HEK293T (cell line): ENCODE measurements at regions not wholly inside any gene's neighbourhood (a gene's known extent, or its start where the extent isn't known, plus 50 kb on each side); places are given as distances from the start of the nearest gene placed in this dataset.

Experiments used
- CTCF ChIA-PET: fragments of 350-600 bp; formaldehyde crosslinking; extraction: SDS; loops from one replicate; lab custom pipeline; 2021; ENCODE audit warnings: antibody characterized with exemption, inconsistent platforms; lab: Yijun Ruan, JAX
- POLR2A ChIA-PET: fragments of 350-600 bp; formaldehyde crosslinking; extraction: SDS; loops from one replicate; lab custom pipeline; 2020; ENCODE audit warnings: antibody characterized with exemption, inconsistent platforms; lab: Yijun Ruan, JAX
- DNase-seq: peaks from one replicate; pipeline ENCODE4 v3.0.0; 2012; ENCODE audit warnings: mixed read lengths; ENCODE audit errors: extremely low spot score
- ARNT ChIP-seq: fragments of 450-650 bp; IDR thresholded peaks from 2 replicates; pipeline ENCODE4 v1.6.1; 2017; ENCODE audit warnings: mild to moderate bottlenecking
- BHLHE40 ChIP-seq: fragments of 450-650 bp; IDR thresholded peaks from 2 replicates; pipeline ENCODE4 v1.6.1; 2016; ENCODE audit warnings: mild to moderate bottlenecking, moderate library complexity, borderline replicate concordance
- CTBP1 ChIP-seq: fragments of 450-650 bp; IDR thresholded peaks from 2 replicates; pipeline ENCODE4 v1.6.1; 2016; ENCODE audit warnings: borderline replicate concordance
- ELF4 ChIP-seq: fragments of 450-650 bp; IDR thresholded peaks from 2 replicates; pipeline ENCODE4 v1.6.1; 2017; ENCODE audit warnings: antibody characterized with exemption
- FOXA1 ChIP-seq: fragments of 450-650 bp; IDR thresholded peaks from 2 replicates; pipeline ENCODE4 v1.6.1; 2016; ENCODE audit warnings: mild to moderate bottlenecking
- FOXK2 ChIP-seq: fragments of 450-650 bp; IDR thresholded peaks from 2 replicates; pipeline ENCODE4 v1.6.1; 2016; ENCODE audit warnings: mild to moderate bottlenecking
- FOXM1 ChIP-seq: fragments of 450-650 bp; IDR thresholded peaks from 2 replicates; pipeline ENCODE4 v1.6.1; 2017; ENCODE audit warnings: mild to moderate bottlenecking, borderline replicate concordance
- HDGF ChIP-seq: fragments of 450-650 bp; IDR thresholded peaks from 2 replicates; pipeline ENCODE4 v1.6.1; 2017; ENCODE audit warnings: antibody characterized with exemption, borderline replicate concordance
- L3MBTL2 ChIP-seq: fragments of 450-650 bp; conservative IDR thresholded peaks from 2 replicates; pipeline ENCODE4 v1.6.1; 2016; ENCODE audit warnings: mild to moderate bottlenecking
- LEF1 ChIP-seq: fragments of 450-650 bp; IDR thresholded peaks from 2 replicates; pipeline ENCODE4 v1.6.1; 2017; ENCODE audit warnings: mild to moderate bottlenecking, borderline replicate concordance
- NFRKB ChIP-seq: fragments of 450-650 bp; IDR thresholded peaks from 2 replicates; pipeline ENCODE4 v1.6.1; 2016; ENCODE audit warnings: mild to moderate bottlenecking, moderate library complexity
- SP1 ChIP-seq: fragments of 450-650 bp; IDR thresholded peaks from 2 replicates; pipeline ENCODE4 v1.6.1; 2017
- SUZ12 ChIP-seq: fragments of 450-650 bp; IDR thresholded peaks from 2 replicates; pipeline ENCODE4 v1.6.1; 2016; ENCODE audit warnings: mild to moderate bottlenecking
- TARDBP ChIP-seq: fragments of 450-650 bp; IDR thresholded peaks from 2 replicates; pipeline ENCODE4 v1.6.1; 2016
- ZNF384 ChIP-seq: fragments of 450-650 bp; IDR thresholded peaks from 2 replicates; pipeline ENCODE4 v1.6.1; 2016
- TF ChIP-seq, protein P1 (sequence below): fragments of 450-650 bp; IDR thresholded peaks from 2 replicates; pipeline ENCODE4 v1.6.1; 2016

DNA sequence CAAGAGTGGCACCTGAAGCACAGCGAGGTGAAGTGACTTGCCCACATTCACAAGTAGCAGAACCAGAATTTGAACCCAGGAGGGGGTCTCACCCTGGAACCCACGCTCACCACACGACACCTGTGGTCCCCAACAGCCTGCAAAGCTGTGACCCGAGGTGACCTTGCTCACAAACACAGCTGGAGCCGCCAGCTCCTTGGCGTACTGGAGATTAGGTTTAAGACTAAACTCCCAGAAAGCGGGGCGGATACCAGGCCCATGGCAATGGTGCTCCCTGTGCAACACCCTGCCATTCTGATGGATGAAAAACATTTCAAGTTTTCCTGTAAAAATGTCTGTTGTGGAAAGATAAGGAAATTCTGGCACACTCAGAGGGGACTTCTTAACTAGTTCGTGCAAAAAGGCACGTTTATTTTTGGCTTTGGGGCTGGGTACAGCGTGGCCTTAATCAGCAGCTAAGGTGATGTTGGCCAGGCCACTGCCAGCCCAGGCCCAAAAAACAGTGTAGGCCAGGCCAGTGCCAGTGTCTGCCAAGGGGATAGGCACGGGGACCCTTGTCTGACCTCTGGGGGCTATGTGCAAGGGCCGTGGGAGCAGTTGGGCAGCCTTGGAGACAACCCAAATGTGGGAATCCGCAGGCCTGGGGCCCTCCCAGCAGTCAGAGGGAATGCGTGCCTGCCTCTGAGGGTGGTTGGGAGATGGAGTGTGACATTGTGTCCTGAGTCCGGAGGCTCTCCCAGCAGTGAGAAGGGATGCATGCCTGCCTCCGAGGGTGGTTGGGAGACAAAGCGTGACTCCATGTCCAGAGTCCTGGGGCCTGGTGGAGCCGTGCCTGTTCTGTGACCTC lies 185.0 kb upstream of the HS6ST1 start:
- ChIA-PET CTCF (no interaction called here), POLR2A (no interaction called here)
- DNase-seq, result no peak
- TF ChIP-seq SUZ12 (no peak), ZNF384 (no peak), NFRKB (no peak), ELF4 (no peak), CTBP1 (no peak), BHLHE40 (no peak), L3MBTL2 (no peak), FOXK2 (no peak), SP1 (no peak), ARNT (no peak), FOXA1 (no peak), HDGF (no peak), TARDBP (no peak), LEF1 (no peak), FOXM1 (no peak)
- TF ChIP-seq, protein P1, sequence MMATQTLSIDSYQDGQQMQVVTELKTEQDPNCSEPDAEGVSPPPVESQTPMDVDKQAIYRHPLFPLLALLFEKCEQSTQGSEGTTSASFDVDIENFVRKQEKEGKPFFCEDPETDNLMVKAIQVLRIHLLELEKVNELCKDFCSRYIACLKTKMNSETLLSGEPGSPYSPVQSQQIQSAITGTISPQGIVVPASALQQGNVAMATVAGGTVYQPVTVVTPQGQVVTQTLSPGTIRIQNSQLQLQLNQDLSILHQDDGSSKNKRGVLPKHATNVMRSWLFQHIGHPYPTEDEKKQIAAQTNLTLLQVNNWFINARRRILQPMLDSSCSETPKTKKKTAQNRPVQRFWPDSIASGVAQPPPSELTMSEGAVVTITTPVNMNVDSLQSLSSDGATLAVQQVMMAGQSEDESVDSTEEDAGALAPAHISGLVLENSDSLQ, result no peak

DNA sequence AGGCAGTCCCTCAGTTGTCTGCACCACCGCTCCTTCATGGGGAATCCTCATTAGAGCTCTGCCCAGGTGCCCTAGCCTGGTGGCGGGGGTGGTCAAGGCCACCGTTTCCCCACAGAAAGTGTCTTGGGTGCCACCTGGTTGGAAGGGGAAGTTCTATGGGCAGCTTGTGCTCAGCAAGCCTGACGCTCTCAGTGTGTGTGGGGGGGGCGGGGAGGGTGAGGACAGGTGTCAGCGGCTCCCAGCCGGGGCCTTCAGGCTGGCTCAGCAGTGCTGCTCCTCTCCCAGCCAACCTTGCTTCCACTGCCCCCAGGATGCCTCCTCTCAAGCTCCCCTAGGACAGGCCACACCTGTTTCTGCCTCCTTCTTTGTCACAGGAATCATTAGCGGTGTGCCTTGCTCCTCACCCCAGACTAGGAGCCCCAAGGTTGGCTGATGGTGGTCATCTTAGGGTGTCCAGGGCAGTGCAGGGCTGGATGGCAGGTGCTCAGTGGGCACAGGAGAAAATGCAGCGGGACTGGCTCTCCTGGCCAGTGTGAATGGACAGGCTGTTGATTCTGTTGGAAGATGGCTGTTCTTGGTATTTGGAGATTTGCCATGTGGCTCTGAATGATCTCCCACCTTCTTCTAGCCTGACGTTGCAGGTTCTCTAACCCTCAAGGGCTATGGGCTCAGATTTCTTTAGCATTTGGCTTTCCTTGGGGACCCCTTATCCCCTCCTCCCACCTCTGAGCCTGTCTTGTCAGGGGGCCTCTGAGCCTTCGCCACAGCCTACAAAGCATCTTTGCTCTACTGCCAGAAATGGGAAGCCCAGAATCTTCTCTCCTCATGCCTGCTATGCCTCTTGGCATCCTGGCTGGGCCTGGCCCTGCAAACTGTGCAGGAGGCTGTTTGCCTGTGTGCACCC lies 185.8 kb upstream of the HS6ST1 start:
- TF ChIP-seq, protein P1, result no peak
- TF ChIP-seq TARDBP (no peak), SP1 (no peak)
- no peak for DNase-seq
- ChIA-PET POLR2A (no interaction called here), CTCF (no interaction called here)

DNA sequence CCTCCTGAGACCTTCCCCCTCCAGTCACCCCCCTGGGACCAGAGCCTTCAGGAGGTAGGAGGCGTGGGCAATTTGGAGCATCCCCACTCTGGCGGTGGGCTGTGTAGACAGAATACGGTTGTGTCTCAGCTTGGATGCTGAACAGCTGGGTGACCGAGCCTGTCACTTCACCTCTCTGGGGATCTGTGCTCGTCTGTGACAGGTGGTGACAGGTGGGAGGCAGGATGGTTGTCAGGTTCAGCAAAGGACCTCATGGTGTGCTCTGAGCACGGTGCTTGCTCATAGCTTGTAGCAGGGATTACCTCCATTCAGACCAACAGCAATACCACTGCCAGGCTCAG lies 186.5 kb upstream of the HS6ST1 start:
- DNase-seq, result no peak
- ChIA-PET POLR2A (no interaction called here), CTCF (no interaction called here)

DNA sequence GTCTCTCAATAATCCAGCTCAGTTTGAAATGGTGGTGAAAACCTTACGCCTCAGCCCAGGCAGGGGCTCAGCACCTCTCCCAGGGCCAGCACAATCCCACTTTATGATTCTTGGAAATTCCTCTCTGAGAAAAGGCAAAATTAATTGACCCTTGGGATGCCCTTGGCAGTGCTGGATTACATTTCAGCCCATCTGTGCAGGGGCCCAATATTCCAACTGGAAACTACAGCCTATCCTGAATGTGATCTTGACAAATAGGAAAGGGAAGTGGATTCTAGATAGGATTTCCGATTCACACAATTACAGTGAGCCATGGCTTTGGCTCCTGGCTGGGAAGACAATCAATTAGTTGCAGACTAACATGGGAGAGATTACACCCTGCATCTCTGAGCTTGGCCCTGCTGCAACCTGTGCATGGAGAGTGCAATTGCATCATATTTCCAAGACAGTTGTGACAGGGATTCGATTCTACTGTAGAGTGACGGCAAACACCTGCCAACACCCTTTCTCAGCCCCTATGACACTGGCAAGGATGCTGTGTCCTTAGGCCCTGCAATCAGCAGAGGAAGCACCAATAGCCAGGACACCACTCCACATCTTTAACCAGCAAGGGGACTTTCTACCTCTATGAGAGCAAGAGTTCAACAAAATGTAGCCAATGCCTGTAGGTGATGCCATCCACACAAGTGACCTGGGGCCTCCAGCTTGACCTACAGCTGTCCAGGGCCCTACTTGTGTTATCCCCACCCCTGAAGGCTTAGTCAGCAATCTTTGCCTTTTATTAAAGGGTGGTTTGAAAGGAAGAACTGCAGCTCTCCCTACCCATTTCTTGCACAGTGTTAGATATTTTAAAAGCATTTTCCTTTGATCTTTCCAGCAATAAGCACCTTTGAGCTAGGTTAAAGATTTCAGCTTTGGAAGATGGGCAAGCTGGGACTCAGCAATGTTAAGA lies 187.2 kb upstream of the HS6ST1 start:
- no peak for TF ChIP-seq LEF1
- TF ChIP-seq ZNF384, result no peak
- TF ChIP-seq BHLHE40, result no peak
- no peak for TF ChIP-seq TARDBP
- TF ChIP-seq L3MBTL2, result no peak
- no peak for TF ChIP-seq CTBP1
- no peak for TF ChIP-seq NFRKB
- TF ChIP-seq FOXA1, result no peak
- no peak for TF ChIP-seq SUZ12
- no peak for TF ChIP-seq ARNT
- no peak for TF ChIP-seq FOXM1
- TF ChIP-seq ELF4, result no peak
- no peak for TF ChIP-seq SP1
- TF ChIP-seq HDGF, result no peak
- no peak for TF ChIP-seq FOXK2
- TF ChIP-seq, protein P1, result no peak
- POLR2A ChIA-PET, result no interaction called here
- no peak for DNase-seq
- CTCF ChIA-PET, result no interaction called here

More for the DNA sequence above, 186.5 kb upstream of the HS6ST1 start:
- TF ChIP-seq FOXM1, result no peak
- no peak for TF ChIP-seq L3MBTL2
- TF ChIP-seq ARNT, result no peak
- TF ChIP-seq SUZ12, result no peak
- TF ChIP-seq ZNF384, result no peak
- TF ChIP-seq TARDBP, result no peak
- no peak for TF ChIP-seq HDGF
- no peak for TF ChIP-seq CTBP1
- TF ChIP-seq FOXK2, result no peak
- TF ChIP-seq BHLHE40, result no peak
- no peak for TF ChIP-seq LEF1
- TF ChIP-seq ELF4, result no peak
- TF ChIP-seq, protein P1, result no peak
- TF ChIP-seq SP1, result no peak
- TF ChIP-seq NFRKB, result no peak
- TF ChIP-seq FOXA1, result no peak
